HepG2 (cell line): ENCODE measurements at regions not wholly inside any gene's neighbourhood (a gene's known extent, or its start where the extent isn't known, plus 50 kb on each side); places are given as distances from the start of the nearest gene placed in this dataset.

Experiments used
- GTF2F1 ChIP-seq: fragments of 150-350 bp; IDR thresholded peaks from 2 replicates; pipeline ENCODE4 v1.6.1; 2014; ENCODE audit warnings: low read length
- NR2C2 ChIP-seq: sonication (generic); formaldehyde crosslinking; IDR thresholded peaks from 2 replicates; pipeline ENCODE4 v1.4.0; 2020; ENCODE audit warnings: missing genetic modification reagents, mild to moderate bottlenecking, moderate library complexity, borderline replicate concordance
- PTBP1 ChIP-seq: fragments of 200-400 bp; formaldehyde crosslinking; IDR thresholded peaks from 2 replicates; pipeline ENCODE4 v1.6.1; 2018; ENCODE audit warnings: low read length, low read depth; ENCODE audit not compliant: poor library complexity, severe bottlenecking
- SNAI1 ChIP-seq: sonication (generic); formaldehyde crosslinking; IDR thresholded peaks from 2 replicates; pipeline ENCODE4 v1.5.0; 2020; ENCODE audit warnings: mild to moderate bottlenecking, missing genetic modification reagents, borderline replicate concordance
- ZNF263 ChIP-seq: sonication (generic); formaldehyde crosslinking; IDR thresholded peaks from 2 replicates; pipeline ENCODE4 v1.4.0; 2020; ENCODE audit warnings: missing genetic modification reagents
- ZNF510 ChIP-seq: sonication (generic); formaldehyde crosslinking; IDR thresholded peaks from 2 replicates; pipeline ENCODE4 v1.4.0; 2020; ENCODE audit warnings: low read depth, mild to moderate bottlenecking, missing genetic modification reagents
- ZNF577 ChIP-seq: sonication (generic); formaldehyde crosslinking; IDR thresholded peaks from 2 replicates; pipeline ENCODE4 v1.4.0; 2020; ENCODE audit warnings: mild to moderate bottlenecking, low read depth, missing genetic modification reagents, borderline replicate concordance
- ZNF605 ChIP-seq: sonication (generic); formaldehyde crosslinking; IDR thresholded peaks from 2 replicates; pipeline ENCODE4 v1.8.0; 2022; ENCODE audit warnings: mild to moderate bottlenecking, missing genetic modification reagents
- ZNF780A ChIP-seq: sonication (generic); formaldehyde crosslinking; IDR thresholded peaks from 2 replicates; pipeline ENCODE4 v1.8.0; 2022; ENCODE audit warnings: mild to moderate bottlenecking, missing genetic modification reagents, moderate library complexity
- TF ChIP-seq, protein P1 (sequence below): sonication (generic); formaldehyde crosslinking; IDR thresholded peaks from 2 replicates; pipeline ENCODE4 v1.4.0; 2020; ENCODE audit warnings: missing genetic modification reagents
- TF ChIP-seq, protein P2 (sequence below): sonication (generic); formaldehyde crosslinking; IDR thresholded peaks from 2 replicates; pipeline ENCODE4 v1.9.0; 2021; ENCODE audit warnings: mild to moderate bottlenecking, missing genetic modification reagents
- TF ChIP-seq, protein P3 (sequence below): sonication (generic); formaldehyde crosslinking; IDR thresholded peaks from 2 replicates; pipeline ENCODE4 v1.5.0; 2020; ENCODE audit warnings: missing genetic modification reagents
- TF ChIP-seq, protein P4 (sequence below): IDR thresholded peaks from 2 replicates; pipeline ENCODE4 v1.6.1; 2016; ENCODE audit warnings: low read depth

DNA sequence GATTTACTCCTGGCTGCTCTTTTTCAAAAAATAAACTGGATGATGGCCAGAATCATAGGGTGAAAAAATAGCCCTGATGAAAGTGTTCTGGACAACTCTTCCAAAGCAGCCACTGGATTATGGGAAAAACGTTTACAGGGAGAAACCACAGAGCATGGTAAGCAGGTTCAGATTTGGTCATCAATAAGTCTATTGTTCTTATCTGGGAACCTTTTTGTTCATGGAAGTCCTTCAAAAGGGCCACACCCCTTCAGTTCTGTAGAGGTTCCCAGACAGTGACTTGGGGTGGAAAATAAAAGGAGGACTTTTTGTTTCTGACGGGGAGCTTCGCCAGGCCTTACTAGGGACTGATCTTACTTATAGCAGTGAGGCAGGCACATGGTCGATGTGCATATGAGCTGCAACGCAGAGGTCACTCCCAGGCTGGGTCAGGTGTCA, 117.4 kb upstream of the SLC38A2 start (continued):
- TF ChIP-seq, protein P1, sequence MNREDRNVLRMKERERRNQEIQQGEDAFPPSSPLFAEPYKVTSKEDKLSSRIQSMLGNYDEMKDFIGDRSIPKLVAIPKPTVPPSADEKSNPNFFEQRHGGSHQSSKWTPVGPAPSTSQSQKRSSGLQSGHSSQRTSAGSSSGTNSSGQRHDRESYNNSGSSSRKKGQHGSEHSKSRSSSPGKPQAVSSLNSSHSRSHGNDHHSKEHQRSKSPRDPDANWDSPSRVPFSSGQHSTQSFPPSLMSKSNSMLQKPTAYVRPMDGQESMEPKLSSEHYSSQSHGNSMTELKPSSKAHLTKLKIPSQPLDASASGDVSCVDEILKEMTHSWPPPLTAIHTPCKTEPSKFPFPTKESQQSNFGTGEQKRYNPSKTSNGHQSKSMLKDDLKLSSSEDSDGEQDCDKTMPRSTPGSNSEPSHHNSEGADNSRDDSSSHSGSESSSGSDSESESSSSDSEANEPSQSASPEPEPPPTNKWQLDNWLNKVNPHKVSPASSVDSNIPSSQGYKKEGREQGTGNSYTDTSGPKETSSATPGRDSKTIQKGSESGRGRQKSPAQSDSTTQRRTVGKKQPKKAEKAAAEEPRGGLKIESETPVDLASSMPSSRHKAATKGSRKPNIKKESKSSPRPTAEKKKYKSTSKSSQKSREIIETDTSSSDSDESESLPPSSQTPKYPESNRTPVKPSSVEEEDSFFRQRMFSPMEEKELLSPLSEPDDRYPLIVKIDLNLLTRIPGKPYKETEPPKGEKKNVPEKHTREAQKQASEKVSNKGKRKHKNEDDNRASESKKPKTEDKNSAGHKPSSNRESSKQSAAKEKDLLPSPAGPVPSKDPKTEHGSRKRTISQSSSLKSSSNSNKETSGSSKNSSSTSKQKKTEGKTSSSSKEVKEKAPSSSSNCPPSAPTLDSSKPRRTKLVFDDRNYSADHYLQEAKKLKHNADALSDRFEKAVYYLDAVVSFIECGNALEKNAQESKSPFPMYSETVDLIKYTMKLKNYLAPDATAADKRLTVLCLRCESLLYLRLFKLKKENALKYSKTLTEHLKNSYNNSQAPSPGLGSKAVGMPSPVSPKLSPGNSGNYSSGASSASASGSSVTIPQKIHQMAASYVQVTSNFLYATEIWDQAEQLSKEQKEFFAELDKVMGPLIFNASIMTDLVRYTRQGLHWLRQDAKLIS (CRISPR knock-in tag), result no peak
- TF ChIP-seq GTF2F1 (no peak), SNAI1 (CRISPR knock-in tag) (no peak), ZNF263 (CRISPR knock-in tag) (no peak), ZNF780A (no peak), ZNF577 (CRISPR knock-in tag) (no peak), ZNF605 (CRISPR knock-in tag) (0 out of 2 replicates have a peak, but pooled peaks have one; percentile 24), NR2C2 (CRISPR knock-in tag) (peak; percentile 51; the same call in 1 of the 2 replicates), ZNF510 (CRISPR knock-in tag) (no peak), PTBP1 (no peak)
- TF ChIP-seq, protein P2, sequence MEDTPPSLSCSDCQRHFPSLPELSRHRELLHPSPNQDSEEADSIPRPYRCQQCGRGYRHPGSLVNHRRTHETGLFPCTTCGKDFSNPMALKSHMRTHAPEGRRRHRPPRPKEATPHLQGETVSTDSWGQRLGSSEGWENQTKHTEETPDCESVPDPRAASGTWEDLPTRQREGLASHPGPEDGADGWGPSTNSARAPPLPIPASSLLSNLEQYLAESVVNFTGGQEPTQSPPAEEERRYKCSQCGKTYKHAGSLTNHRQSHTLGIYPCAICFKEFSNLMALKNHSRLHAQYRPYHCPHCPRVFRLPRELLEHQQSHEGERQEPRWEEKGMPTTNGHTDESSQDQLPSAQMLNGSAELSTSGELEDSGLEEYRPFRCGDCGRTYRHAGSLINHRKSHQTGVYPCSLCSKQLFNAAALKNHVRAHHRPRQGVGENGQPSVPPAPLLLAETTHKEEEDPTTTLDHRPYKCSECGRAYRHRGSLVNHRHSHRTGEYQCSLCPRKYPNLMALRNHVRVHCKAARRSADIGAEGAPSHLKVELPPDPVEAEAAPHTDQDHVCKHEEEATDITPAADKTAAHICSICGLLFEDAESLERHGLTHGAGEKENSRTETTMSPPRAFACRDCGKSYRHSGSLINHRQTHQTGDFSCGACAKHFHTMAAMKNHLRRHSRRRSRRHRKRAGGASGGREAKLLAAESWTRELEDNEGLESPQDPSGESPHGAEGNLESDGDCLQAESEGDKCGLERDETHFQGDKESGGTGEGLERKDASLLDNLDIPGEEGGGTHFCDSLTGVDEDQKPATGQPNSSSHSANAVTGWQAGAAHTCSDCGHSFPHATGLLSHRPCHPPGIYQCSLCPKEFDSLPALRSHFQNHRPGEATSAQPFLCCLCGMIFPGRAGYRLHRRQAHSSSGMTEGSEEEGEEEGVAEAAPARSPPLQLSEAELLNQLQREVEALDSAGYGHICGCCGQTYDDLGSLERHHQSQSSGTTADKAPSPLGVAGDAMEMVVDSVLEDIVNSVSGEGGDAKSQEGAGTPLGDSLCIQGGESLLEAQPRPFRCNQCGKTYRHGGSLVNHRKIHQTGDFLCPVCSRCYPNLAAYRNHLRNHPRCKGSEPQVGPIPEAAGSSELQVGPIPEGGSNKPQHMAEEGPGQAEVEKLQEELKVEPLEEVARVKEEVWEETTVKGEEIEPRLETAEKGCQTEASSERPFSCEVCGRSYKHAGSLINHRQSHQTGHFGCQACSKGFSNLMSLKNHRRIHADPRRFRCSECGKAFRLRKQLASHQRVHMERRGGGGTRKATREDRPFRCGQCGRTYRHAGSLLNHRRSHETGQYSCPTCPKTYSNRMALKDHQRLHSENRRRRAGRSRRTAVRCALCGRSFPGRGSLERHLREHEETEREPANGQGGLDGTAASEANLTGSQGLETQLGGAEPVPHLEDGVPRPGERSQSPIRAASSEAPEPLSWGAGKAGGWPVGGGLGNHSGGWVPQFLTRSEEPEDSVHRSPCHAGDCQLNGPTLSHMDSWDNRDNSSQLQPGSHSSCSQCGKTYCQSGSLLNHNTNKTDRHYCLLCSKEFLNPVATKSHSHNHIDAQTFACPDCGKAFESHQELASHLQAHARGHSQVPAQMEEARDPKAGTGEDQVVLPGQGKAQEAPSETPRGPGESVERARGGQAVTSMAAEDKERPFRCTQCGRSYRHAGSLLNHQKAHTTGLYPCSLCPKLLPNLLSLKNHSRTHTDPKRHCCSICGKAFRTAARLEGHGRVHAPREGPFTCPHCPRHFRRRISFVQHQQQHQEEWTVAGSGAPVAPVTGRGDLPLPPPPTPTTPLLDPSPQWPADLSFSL (CRISPR knock-in tag), result no peak
- TF ChIP-seq, protein P3, sequence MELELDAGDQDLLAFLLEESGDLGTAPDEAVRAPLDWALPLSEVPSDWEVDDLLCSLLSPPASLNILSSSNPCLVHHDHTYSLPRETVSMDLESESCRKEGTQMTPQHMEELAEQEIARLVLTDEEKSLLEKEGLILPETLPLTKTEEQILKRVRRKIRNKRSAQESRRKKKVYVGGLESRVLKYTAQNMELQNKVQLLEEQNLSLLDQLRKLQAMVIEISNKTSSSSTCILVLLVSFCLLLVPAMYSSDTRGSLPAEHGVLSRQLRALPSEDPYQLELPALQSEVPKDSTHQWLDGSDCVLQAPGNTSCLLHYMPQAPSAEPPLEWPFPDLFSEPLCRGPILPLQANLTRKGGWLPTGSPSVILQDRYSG (CRISPR knock-in tag), result no peak
- TF ChIP-seq, protein P4, sequence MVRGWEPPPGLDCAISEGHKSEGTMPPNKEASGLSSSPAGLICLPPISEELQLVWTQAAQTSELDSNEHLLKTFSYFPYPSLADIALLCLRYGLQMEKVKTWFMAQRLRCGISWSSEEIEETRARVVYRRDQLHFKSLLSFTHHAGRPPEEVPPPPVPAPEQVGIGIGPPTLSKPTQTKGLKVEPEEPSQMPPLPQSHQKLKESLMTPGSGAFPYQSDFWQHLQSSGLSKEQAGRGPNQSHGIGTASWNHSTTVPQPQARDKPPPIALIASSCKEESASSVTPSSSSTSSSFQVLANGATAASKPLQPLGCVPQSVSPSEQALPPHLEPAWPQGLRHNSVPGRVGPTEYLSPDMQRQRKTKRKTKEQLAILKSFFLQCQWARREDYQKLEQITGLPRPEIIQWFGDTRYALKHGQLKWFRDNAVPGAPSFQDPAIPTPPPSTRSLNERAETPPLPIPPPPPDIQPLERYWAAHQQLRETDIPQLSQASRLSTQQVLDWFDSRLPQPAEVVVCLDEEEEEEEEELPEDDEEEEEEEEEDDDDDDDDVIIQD (CRISPR knock-in tag), result no peak
